Posterior cingulate gyrus (tissue), 11 donors: ENCODE measurements at regions not wholly inside any gene's neighbourhood (a gene's known extent, or its start where the extent isn't known, plus 50 kb on each side); places are given as distances from the start of the nearest gene placed in this dataset.
"Not testable (repeated sequence)": the region's sequence is repeated elsewhere in the genome, so short reads cannot be mapped to it uniquely, and the experiment has no call there.

Source experiments
- DNase-seq, 10 donors: peaks; one replicate each; pipeline versions ENCODE4 v3.0.0 to v3.0.0-alpha.2; 2020 to 2021; ENCODE audit warnings: mixed read lengths in 3 of 10
- intact Hi-C: fragments of 100-400 bp; cut with DNase I; formaldehyde crosslinking; loops from one replicate; pipeline ENCODE4 v1.15.1; 2023

- intact Hi-C loops: no loop called here
- no peak for DNase-seq
These were observed 346.8 kb upstream of the EPHA6 start for GRCh38 chr3:96467639-96468038.

- DNase-seq: no peak
- intact Hi-C loops: no loop called here
These were observed 335.9 kb upstream of the EPHA6 start for GRCh38 chr3:96478496-96478895.

GRCh38 chr3:96480881-96481280, 333.5 kb upstream of the EPHA6 start:
- DNase-seq: peak in 2 of 10 donors; percentile 40 to 59
- intact Hi-C loops: no loop called here

DNA sequence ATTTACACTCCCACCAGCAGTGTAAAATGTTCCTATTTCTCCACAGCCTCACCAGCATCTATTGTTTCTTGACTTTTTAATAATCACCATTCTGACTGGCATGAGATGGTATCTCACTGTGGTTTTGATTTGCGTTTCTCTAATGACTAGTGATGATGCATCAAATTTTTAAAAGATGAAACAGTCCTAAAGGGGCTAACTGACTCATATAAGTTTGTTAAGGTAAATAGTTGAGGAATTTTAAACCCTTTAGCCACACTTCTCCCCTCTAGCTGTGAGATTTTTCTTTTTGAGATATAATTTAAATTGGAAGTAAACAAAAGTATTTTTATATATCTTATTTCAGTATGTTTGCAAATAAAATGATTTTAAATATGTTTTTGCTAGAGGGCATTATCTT, 331.2 kb upstream of the EPHA6 start:
- intact Hi-C loops, DNase-seq: not testable (repeated sequence)

DNA sequence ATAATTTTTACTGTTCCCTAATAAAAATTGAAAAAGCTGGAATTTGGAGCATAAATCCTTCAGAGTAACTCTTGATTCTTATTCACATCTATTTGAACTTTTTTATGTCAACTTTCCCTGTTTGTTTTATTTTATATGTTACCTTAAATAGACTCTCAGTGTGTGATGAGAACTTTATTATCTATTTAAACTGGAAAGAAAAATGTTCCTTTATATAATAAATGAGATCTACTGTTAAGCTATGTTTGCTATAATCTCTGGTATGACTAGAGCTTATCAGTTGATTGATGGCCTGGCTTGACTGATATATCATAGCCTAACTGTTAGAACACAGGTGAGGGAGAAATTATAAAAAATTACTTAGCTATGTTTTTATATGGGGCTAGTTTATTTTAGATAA, 330.6 kb upstream of the EPHA6 start:
- no peak for DNase-seq
- intact Hi-C loops: no loop called here

GRCh38 chr3:96488708-96489107, 325.7 kb upstream of the EPHA6 start:
- intact Hi-C loops: no loop called here

GRCh38 chr3:96491023-96491422, 323.4 kb upstream of the EPHA6 start:
- DNase-seq: no peak
- intact Hi-C loops: no loop called here

More at GRCh38 chr3:96488708-96489107, 325.7 kb upstream of the EPHA6 start:
- no peak for DNase-seq

DNA sequence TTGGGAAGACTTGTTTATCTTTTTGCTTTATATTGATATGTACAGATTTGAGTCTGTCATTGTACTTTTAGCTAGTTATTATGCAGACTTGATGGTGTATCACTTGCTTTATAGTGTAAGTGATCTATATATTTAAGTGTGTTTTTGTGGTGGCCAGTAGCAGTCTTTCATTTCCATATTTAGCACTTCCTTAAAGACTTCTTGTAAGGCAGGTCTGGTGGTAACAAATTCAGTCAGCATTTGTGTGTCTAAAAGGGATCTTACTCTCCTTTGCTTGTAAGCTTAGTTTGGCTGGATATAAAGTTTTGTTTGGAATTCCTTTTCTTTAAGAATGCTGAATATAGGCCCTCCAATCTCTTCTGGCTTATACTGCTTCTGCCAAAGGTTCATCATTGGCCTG, 322.5 kb upstream of the EPHA6 start:
- intact Hi-C loops: no loop called here

GRCh38 chr3:96510334-96510733, 304.1 kb upstream of the EPHA6 start:
- intact Hi-C loops: no loop called here
- DNase-seq: no peak

More for the DNA sequence above, 322.5 kb upstream of the EPHA6 start:
- DNase-seq: no peak

GRCh38 chr3:96537165-96537564, 277.2 kb upstream of the EPHA6 start:
- intact Hi-C loops: no loop called here
- no peak for DNase-seq

GRCh38 chr3:96538186-96538585, 276.2 kb upstream of the EPHA6 start:
- DNase-seq: no peak
- intact Hi-C loops: no loop called here

DNA sequence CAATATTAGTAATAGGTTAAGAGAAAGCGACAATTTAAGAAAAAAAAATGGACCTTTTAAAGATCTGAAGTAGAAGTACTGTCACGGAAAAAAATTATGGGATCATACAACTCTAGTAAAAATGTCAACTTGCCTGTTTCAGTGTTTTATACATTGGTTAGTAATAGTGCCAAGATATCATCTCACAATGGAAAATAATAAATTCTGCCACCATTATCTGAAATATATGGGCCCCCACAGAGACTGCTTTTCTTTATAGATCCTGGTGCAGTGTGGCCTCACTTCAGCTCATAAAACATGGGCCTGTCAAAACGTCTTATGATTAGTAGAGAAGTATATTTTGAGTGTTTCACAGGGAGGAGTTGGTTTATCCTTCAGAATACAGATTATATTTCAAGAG, 266.3 kb upstream of the EPHA6 start:
- intact Hi-C loops: no loop called here
- no peak for DNase-seq

DNA sequence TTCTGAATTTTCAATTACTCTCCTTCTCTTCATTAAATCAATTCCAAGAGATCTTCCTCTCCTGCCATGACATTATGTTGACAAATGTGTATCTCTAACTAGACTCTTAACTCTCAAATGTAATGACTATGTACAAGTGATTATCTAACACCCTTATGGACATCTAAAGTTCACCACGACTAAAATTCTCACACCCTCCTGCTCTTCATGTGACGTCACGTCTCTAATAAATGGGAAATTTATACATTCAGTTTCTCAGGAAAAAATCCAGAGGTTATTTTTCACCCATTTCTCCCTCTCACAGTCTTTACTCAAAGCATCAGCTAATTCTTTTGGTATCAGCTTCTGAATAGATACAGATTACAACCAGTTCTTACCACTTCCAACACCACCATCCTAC, 237.5 kb upstream of the EPHA6 start:
- intact Hi-C loops: no loop called here
- no peak for DNase-seq

DNA sequence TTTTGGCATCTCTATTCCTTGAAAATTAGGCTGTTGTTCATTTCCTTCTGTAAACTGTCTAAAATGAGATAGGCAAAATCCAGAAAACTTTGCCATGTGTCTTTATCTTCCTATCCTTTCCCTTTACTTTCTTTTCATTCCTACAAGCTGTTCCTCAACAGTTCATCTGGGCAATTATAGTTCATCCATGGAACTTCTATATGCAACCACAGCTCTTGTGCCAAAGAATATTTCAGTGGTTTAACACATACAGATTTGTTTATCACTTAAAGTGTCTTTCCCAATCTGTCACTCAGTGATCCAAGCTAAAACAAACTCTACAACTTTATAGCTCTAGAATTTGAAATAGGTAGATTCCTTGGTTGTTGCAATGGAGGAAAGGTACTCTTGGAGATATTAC, 230.3 kb upstream of the EPHA6 start:
- intact Hi-C loops: no loop called here
- DNase-seq: no peak

- peak in 1 of 10 donors; percentile 76 for DNase-seq
- intact Hi-C loops: not testable (repeated sequence)
These were observed 207.5 kb upstream of the EPHA6 start for GRCh38 chr3:96606865-96607264.

DNA sequence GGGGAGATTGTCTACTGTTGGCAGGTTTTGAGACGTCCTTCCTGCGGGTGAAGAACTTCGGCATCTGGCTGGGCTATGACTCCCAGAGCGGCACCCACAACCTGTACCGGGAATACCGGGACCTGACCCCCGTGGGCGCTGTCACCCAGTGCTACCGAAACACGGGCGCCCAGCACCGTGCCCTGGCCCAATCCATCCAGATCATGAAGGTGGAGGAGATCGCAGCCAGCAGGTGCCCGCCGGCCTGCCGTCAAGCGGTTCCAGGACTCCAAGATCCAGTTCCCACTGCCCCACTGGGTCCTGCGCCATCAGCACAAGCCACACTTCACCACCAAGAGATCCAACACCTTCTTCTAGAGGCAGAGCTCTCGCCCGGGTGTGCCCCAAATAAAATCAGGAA, 194.9 kb upstream of the EPHA6 start:
- DNase-seq: peak in 3 of 10 donors; percentile 63 to 78 (median 67)
- intact Hi-C loops: no loop called here

GRCh38 chr3:96622878-96623277, 191.5 kb upstream of the EPHA6 start:
- no peak for DNase-seq
- intact Hi-C loops: no loop called here

GRCh38 chr3:96631050-96631449, 183.3 kb upstream of the EPHA6 start:
- intact Hi-C loops: no loop called here
- no peak for DNase-seq

DNA sequence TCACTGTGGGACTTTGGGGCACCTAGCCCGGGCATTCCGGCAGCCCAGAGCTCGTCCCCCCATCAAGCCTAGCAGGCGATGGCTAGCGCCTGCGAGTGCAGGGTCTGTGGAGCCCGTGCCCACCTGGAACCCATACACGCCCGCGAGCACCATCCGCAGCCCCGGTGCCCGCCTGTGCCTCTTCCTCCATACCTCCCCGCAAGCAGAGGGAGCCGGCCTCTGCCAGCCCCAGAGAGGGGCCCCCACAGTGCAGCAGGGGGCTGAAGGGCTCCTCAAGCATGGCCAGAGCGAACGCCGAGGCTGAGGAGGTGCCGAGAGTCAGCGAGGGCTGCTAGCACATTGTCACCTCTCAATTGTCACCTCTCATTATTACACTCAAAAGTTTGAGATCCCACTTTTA, 167.8 kb upstream of the EPHA6 start:
- DNase-seq: peak in 1 of 10 donors; percentile 78
- intact Hi-C loops: no loop called here

DNA sequence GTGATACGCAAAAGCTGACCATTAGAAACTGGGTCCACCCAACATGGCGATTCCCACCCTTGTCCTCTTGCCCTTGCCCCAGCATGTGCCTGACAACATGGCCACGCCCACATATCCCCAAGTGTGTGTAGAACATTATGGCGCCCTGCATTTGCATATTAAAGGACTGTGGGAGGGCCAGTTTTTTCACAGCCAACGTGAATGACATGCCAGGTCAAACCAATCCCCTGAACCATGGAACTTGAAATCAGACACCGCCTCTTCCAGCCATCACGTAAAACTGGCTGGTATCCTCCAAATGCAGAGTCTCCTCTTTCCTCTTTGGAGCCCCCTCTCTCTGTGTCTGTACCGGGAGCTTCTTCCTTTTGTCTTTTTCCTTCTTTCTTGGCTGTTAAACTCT, 156.7 kb upstream of the EPHA6 start:
- no peak for DNase-seq
- intact Hi-C loops: no loop called here

DNA sequence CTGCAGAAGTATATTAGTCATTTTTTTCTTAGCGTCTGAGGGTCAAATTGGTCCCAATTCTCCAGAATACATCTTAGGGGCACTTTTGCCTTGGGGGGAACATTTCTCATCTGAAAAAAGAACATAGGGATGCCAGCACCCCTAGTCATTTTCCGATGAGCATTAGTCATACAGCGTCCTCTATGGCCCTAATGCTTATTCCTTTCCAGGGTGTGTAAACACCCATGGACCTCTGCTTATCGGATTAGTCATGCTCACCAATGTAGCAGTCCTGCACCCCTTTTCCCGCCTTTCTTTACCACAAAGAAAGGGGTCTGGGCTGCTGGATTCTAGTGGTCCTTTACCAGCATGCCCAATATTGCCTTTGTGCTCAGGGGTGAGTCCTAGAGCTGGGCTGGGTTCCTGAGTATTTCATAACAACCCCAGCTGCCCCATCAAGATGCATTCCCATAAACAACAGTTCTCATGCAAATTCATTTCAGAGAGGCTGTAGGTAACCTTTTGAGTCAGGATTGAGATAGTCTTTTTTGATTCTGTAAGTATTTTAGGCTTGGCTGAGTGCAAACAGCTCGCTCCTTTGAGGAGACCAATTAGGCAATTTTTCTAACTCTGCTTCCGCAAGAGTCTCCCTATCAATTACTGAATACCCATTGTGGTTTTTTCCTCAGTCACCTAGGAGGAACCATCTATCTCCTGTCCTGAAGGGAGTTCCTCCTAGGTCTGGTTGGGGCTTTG, 142.4 kb upstream of the EPHA6 start:
- DNase-seq, intact Hi-C loops: not testable (repeated sequence)

DNA sequence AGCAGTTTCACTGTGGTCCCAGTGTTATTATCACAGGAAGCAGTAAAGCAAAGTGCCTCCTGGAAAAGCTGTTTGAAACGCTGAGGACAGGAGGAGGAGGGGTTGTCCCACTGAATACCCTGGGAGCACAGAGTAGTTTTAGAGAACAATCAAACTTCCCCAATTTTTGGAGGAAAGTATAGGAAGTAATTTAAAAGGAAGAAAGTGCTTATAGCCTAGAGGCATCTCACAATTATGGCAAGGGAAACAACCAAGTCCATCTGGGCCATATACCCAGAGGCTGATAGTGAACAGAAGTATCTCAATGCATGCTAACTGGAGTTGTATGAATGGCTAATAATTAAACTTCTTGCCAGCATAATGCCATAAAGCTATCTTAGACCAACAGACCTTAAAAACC, 137.2 kb upstream of the EPHA6 start:
- intact Hi-C loops: no loop called here
- DNase-seq: no peak

GRCh38 chr3:96678325-96678724, 136.1 kb upstream of the EPHA6 start:
- intact Hi-C loops: no loop called here

More at GRCh38 chr3:96678325-96678724, 136.1 kb upstream of the EPHA6 start:
- no peak for DNase-seq
